ENCODE measurements at regions not wholly inside any gene's neighbourhood (a gene's known extent, or its start where the extent isn't known, plus 50 kb on each side); places are given as distances from the start of the nearest gene placed in this dataset.

- no peaks in the 10 kb centered on the region for H3K27me3 Mint-ChIP-seq
- intact Hi-C loops (cut with micrococcal nuclease) = no loop called here
- no peak overlapping the region for H3K4me3 Mint-ChIP-seq
- H3K4me1 Mint-ChIP-seq (ENCODE audit: low read depth) = no peaks in the 10 kb centered on the region
- no peaks in the 10 kb centered on the region for H3K9me3 Mint-ChIP-seq
- no peak overlapping the region for H3K27ac Mint-ChIP-seq
- no peaks in the 10 kb centered on the region for H3K36me3 Mint-ChIP-seq (ENCODE audit: low read depth)
Measured at GRCh38 chr13:78341032-78341431, 262.3 kb downstream of the POU4F1 start.

GRCh38 chr13:78339927-78340326 lies 263.4 kb downstream of the POU4F1 start:
- H3K9me3 Mint-ChIP-seq = no peaks in the 10 kb centered on the region
- H3K4me1 Mint-ChIP-seq (ENCODE audit: low read depth) = no peaks in the 10 kb centered on the region
- H3K36me3 Mint-ChIP-seq (ENCODE audit: low read depth) = no peaks in the 10 kb centered on the region
- H3K27ac Mint-ChIP-seq = no peak overlapping the region
- intact Hi-C loops (cut with micrococcal nuclease) = no loop called here
- H3K27me3 Mint-ChIP-seq = no peaks in the 10 kb centered on the region
- no peak overlapping the region for H3K4me3 Mint-ChIP-seq

GRCh38 chr13:78334059-78334458 lies 269.3 kb downstream of the POU4F1 start:
- Mint-ChIP-seq H3K27me3 (no peaks in the 10 kb centered on the region), H3K4me3 (no peak overlapping the region), H3K4me1 (ENCODE audit: low read depth) (no peaks in the 10 kb centered on the region), H3K9me3 (no peaks in the 10 kb centered on the region), H3K36me3 (ENCODE audit: low read depth) (no peaks in the 10 kb centered on the region), H3K27ac (no peak overlapping the region)
- intact Hi-C loops (cut with micrococcal nuclease) = no loop called here

- no peak overlapping the region for H3K27ac Mint-ChIP-seq
- H3K27me3 Mint-ChIP-seq = no peaks in the 10 kb centered on the region
- no peaks in the 10 kb centered on the region for H3K4me1 Mint-ChIP-seq (ENCODE audit: low read depth)
- intact Hi-C loops (cut with micrococcal nuclease) = no loop called here
- no peaks in the 10 kb centered on the region for H3K9me3 Mint-ChIP-seq
- H3K36me3 Mint-ChIP-seq (ENCODE audit: low read depth) = no peaks in the 10 kb centered on the region
- no peak overlapping the region for H3K4me3 Mint-ChIP-seq
Measured at GRCh38 chr13:78326633-78327032, 276.7 kb downstream of the POU4F1 start.

DNA sequence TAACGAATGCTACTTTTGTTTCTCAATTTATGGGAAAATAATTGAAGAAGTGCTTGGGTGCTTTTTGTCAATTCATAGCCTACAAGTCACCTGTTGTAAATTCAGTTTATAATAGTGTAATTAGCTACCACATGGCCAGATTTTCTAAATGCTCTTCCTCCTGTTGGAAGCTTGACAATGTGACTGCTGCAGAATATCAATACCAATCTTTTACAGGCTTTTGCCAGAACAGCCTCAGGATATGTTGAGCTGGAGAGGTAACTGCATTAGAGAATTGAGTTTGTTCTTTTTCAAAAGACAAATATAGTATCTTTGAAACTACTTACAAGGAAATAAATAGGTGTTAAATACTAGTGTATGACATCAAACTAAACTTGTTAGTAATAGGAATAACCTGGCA lies 277.8 kb downstream of the POU4F1 start:
- no peaks in the 10 kb centered on the region for H3K27me3 Mint-ChIP-seq
- H3K4me3 Mint-ChIP-seq = no peak overlapping the region
- no peak overlapping the region for H3K27ac Mint-ChIP-seq
- intact Hi-C loops (cut with micrococcal nuclease) = no loop called here
- no peaks in the 10 kb centered on the region for H3K4me1 Mint-ChIP-seq (ENCODE audit: low read depth)
- no peaks in the 10 kb centered on the region for H3K36me3 Mint-ChIP-seq (ENCODE audit: low read depth)
- H3K9me3 Mint-ChIP-seq = no peaks in the 10 kb centered on the region

DNA sequence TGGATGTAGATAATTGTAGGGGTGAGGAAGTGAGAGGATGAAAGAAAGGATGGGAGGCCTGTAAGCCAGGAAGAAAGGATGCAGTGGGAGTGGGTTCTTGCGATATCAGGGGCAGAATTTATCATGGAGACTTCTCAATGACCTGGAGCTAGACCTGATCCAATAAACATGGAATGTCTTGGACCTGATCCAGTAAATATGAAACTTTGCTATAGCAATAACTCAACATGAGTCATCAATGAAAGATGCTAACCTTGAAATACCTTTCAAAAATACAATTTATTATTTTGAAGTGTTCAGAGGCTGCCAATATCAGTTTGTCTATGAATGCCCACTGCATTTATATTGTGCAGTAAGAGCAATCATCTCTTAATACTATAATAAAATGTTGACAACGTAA lies 279.5 kb downstream of the POU4F1 start:
- Mint-ChIP-seq H3K9me3 (no peaks in the 10 kb centered on the region), H3K27me3 (no peaks in the 10 kb centered on the region), H3K36me3 (ENCODE audit: low read depth) (no peaks in the 10 kb centered on the region), H3K27ac (no peak overlapping the region), H3K4me1 (ENCODE audit: low read depth) (no peaks in the 10 kb centered on the region), H3K4me3 (no peak overlapping the region)
- intact Hi-C loops (cut with micrococcal nuclease) = no loop called here

DNA sequence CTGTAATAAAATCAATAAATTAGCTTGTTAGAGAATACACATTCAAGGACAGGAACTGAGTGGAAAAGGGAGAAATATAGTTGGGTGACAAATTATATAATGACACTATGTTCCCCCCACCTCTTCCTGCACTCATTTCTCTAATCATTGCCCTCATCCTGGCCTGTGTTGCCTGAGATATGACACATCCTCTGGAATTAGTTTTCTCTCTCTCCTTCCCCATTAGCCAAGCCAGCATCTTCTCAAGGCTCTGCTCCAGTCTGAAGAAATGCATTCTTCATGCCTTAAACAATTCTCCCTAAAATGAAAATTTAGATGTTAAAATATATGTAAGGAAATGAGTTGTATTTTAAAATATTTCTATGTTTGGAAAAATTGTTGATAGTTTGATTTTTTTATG lies 280.3 kb downstream of the POU4F1 start:
- Mint-ChIP-seq H3K27me3 (no peaks in the 10 kb centered on the region), H3K4me1 (ENCODE audit: low read depth) (no peaks in the 10 kb centered on the region), H3K9me3 (no peaks in the 10 kb centered on the region), H3K27ac (no peak overlapping the region), H3K4me3 (no peak overlapping the region), H3K36me3 (ENCODE audit: low read depth) (no peaks in the 10 kb centered on the region)
- intact Hi-C loops (cut with micrococcal nuclease) = no loop called here

DNA sequence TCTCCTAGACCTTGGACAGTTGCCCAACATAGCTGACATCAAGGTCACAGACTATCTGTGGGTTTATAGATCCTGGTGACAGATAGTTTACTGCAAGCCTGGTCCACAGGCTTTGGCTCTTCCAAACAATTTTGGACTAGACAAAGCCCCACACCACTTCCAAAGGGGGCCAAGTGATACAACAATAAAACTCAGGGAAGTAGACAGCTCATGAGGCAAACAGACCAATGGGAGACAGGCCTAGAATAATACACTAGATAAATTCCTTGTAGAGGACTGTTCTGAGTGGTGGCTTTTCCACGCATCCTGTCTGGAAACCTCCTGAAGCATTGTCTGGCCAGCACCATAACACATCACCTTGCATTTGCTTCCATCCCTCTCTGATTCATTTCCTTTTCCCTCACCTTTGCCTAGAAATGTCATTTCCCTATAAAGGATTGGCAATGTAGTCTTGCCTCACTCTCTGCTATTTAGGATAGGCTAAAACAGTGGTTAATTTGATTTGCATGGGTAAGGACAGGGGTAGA lies 284.2 kb downstream of the POU4F1 start:
- H3K4me1 Mint-ChIP-seq (ENCODE audit: low read depth) = no peaks in the 10 kb centered on the region
- H3K27me3 Mint-ChIP-seq = no peaks in the 10 kb centered on the region
- no peak overlapping the region for H3K4me3 Mint-ChIP-seq
- no peak overlapping the region for H3K27ac Mint-ChIP-seq
- H3K36me3 Mint-ChIP-seq (ENCODE audit: low read depth) = no peaks in the 10 kb centered on the region
- H3K9me3 Mint-ChIP-seq = no peaks in the 10 kb centered on the region
- intact Hi-C loops (cut with micrococcal nuclease) = no loop called here

DNA sequence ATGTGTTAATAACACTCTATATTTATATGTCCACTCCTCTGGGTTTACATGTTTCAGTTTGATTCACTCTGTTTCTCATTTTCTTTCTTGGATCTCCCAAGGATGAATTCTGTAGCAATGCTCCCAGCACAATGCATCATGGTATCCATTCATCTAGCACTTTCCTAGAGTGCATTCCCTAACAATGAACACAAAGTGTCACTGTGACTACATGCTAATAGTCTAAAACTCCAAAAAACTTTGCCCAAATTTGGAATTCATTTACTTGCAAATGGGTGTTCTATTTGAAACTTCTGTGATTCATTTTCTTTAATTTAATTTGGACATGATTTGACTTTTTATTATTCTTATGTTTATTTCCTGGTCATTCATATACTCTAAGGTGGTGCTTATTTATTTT lies 286.3 kb downstream of the POU4F1 start:
- Mint-ChIP-seq H3K4me3 (no peak overlapping the region), H3K36me3 (ENCODE audit: low read depth) (no peaks in the 10 kb centered on the region), H3K27ac (no peak overlapping the region), H3K9me3 (no peaks in the 10 kb centered on the region), H3K27me3 (no peaks in the 10 kb centered on the region), H3K4me1 (ENCODE audit: low read depth) (no peaks in the 10 kb centered on the region)
- intact Hi-C loops (cut with micrococcal nuclease) = loop anchor here (2.0 kb wide), 1 partner anchor 662 kb away; no protein-coding TSS in a partner anchor

- Mint-ChIP-seq H3K4me3 (no peak overlapping the region), H3K4me1 (ENCODE audit: low read depth) (no peaks in the 10 kb centered on the region), H3K27ac (no peak overlapping the region), H3K9me3 (no peaks in the 10 kb centered on the region), H3K27me3 (no peaks in the 10 kb centered on the region), H3K36me3 (ENCODE audit: low read depth) (no peaks in the 10 kb centered on the region)
- intact Hi-C loops (cut with micrococcal nuclease) = no loop called here
Measured at GRCh38 chr13:78309497-78310180, 293.7 kb downstream of the POU4F1 start.

- H3K9me3 Mint-ChIP-seq = no peaks in the 10 kb centered on the region
- H3K4me3 Mint-ChIP-seq = no peak overlapping the region
- H3K4me1 Mint-ChIP-seq (ENCODE audit: low read depth) = no peaks in the 10 kb centered on the region
- no peak overlapping the region for H3K27ac Mint-ChIP-seq
- H3K36me3 Mint-ChIP-seq (ENCODE audit: low read depth) = no peaks in the 10 kb centered on the region
- H3K27me3 Mint-ChIP-seq = no peaks in the 10 kb centered on the region
- intact Hi-C loops (cut with micrococcal nuclease) = no loop called here
Measured at GRCh38 chr13:78306519-78307206, 296.7 kb downstream of the POU4F1 start.

- intact Hi-C loops (cut with micrococcal nuclease) = no loop called here
- H3K27me3 Mint-ChIP-seq = no peaks in the 10 kb centered on the region
- H3K27ac Mint-ChIP-seq = no peak overlapping the region
Measured at GRCh38 chr13:78305171-78305570, 298.2 kb downstream of the POU4F1 start.

DNA sequence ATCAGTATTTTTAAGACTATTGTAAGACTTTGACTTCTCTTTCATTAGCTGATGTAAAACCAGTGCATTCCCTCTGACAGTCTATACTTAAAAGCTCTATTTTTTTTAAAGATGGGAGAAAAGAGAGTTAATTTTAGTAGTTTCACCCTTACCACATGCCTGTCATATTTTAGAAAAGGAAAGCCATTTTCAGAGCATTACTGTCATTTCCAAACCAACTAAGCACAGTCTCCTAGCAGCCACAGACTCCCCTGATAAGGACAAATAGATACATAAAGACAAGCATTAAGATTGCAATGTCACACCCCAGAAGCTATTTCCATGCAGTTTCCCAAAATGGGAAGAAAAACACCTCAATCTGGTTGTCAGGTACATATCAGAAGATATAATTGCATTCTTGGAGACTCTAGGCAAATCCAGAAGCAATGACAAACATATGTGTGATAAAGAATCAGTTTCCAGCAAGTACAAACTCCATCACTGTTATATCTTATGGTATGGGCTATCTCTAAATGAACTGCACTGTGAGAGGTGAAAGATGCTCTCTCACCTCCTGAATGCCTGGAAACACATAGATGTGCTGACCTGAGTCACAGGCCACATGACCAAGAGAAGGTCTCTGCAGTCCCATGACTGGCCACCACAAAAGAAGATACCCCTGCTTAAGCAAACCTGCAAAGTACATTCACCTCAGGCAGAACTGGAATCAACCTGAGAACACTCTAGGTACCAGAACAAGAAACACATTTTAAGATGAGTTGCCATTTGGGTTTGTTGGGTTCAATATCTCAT lies 303.3 kb downstream of the POU4F1 start:
- Mint-ChIP-seq H3K27ac (no peak overlapping the region), H3K9me3 (no peaks in the 10 kb centered on the region)

More at GRCh38 chr13:78305171-78305570, 298.2 kb downstream of the POU4F1 start:
- Mint-ChIP-seq H3K4me3 (no peak overlapping the region), H3K9me3 (no peaks in the 10 kb centered on the region), H3K4me1 (ENCODE audit: low read depth) (no peaks in the 10 kb centered on the region), H3K36me3 (ENCODE audit: low read depth) (no peaks in the 10 kb centered on the region)

DNA sequence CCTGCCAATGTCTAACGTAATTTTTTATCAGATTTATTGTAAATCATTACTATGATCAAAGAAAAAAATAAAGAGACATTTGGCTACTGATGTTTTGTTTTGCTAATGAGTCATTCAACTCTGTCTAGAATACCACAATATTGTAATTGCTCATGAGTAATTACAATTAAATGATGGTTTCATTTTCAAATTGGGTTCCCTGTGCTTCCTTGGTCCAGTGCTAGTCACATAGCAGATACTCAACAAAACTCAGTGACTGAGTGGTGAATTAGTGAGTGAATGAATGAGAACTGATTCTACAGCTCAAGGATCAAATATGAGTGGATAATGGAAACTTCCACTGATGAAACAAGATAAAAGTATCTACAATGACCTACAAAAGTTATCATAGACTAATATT lies 304.7 kb downstream of the POU4F1 start:
- Mint-ChIP-seq H3K9me3 (no peaks in the 10 kb centered on the region), H3K27me3 (no peaks in the 10 kb centered on the region), H3K27ac (no peak overlapping the region), H3K4me1 (ENCODE audit: low read depth) (no peaks in the 10 kb centered on the region), H3K36me3 (ENCODE audit: low read depth) (no peaks in the 10 kb centered on the region), H3K4me3 (no peak overlapping the region)
- intact Hi-C loops (cut with micrococcal nuclease) = no loop called here

More for the DNA sequence above, 303.3 kb downstream of the POU4F1 start:
- intact Hi-C loops (cut with micrococcal nuclease) = no loop called here
- H3K4me1 Mint-ChIP-seq (ENCODE audit: low read depth) = no peaks in the 10 kb centered on the region
- no peak overlapping the region for H3K4me3 Mint-ChIP-seq
- H3K36me3 Mint-ChIP-seq (ENCODE audit: low read depth) = no peaks in the 10 kb centered on the region
- H3K27me3 Mint-ChIP-seq = no peaks in the 10 kb centered on the region
